HG03280 (cell line): ENCODE measurements at regions not wholly inside any gene's neighbourhood (a gene's known extent, or its start where the extent isn't known, plus 50 kb on each side); places are given as distances from the start of the nearest gene placed in this dataset.

Source experiments
- ATAC-seq: cut with Tn5 transposase; IDR thresholded peaks from one replicate; pipeline ENCODE4 v1.9.1; 2021; ENCODE audit warnings: mild to moderate bottlenecking, moderate library complexity; ENCODE audit not compliant: unreplicated experiment

- ATAC-seq: no peak
These were observed 192.9 kb upstream of the POU3F3 start for GRCh38 chr2:104660991-104661390.

- ATAC-seq: no peak
These were observed 189.2 kb upstream of the POU3F3 start for GRCh38 chr2:104664672-104665071.

- no peak for ATAC-seq
These were observed 185.3 kb upstream of the POU3F3 start for GRCh38 chr2:104668631-104669030.

GRCh38 chr2:104673225-104673624 is 180.7 kb upstream of the POU3F3 start:
- ATAC-seq: no peak

- ATAC-seq: no peak
These were observed 175.7 kb upstream of the POU3F3 start for GRCh38 chr2:104678181-104678580.

GRCh38 chr2:104685591-104685990 is 168.3 kb upstream of the POU3F3 start:
- ATAC-seq: no peak

- no peak for ATAC-seq
These were observed 166.8 kb upstream of the POU3F3 start for GRCh38 chr2:104687147-104687546.

- ATAC-seq: no peak
These were observed 163.5 kb upstream of the POU3F3 start for GRCh38 chr2:104690255-104690984.

- ATAC-seq: no peak
These were observed 155.6 kb upstream of the POU3F3 start for GRCh38 chr2:104698276-104698675.

- no peak for ATAC-seq
These were observed 152.5 kb upstream of the POU3F3 start for GRCh38 chr2:104701411-104701911.

- ATAC-seq: no peak
These were observed 151.7 kb upstream of the POU3F3 start for GRCh38 chr2:104702031-104702850.

GRCh38 chr2:104703669-104704068 is 150.2 kb upstream of the POU3F3 start:
- no peak for ATAC-seq

GRCh38 chr2:104704496-104705245 is 149.2 kb upstream of the POU3F3 start:
- no peak for ATAC-seq

- no peak for ATAC-seq
These were observed 146.9 kb upstream of the POU3F3 start for GRCh38 chr2:104707056-104707455.

GRCh38 chr2:104708967-104709366 is 144.9 kb upstream of the POU3F3 start:
- no peak for ATAC-seq

- no peak for ATAC-seq
These were observed 137.9 kb upstream of the POU3F3 start for GRCh38 chr2:104716061-104716460.

- peak; percentile 76 for ATAC-seq
These were observed 120.5 kb upstream of the POU3F3 start for GRCh38 chr2:104733226-104733943.

GRCh38 chr2:104734937-104735586 is 118.9 kb upstream of the POU3F3 start:
- peak; percentile 52 for ATAC-seq

- no peak for ATAC-seq
These were observed 117.9 kb upstream of the POU3F3 start for GRCh38 chr2:104736026-104736425.

GRCh38 chr2:104741860-104742259 is 112.1 kb upstream of the POU3F3 start:
- no peak for ATAC-seq
